Caki2 (cell line): ENCODE measurements at regions not wholly inside any gene's neighbourhood (a gene's known extent, or its start where the extent isn't known, plus 50 kb on each side); places are given as distances from the start of the nearest gene placed in this dataset.

Experiments
- DNase-seq: peaks from one replicate; pipeline ENCODE4 v3.0.0-alpha.2; 2015; ENCODE audit warnings: low read depth
- in situ Hi-C: cut with HindIII; loops from 2 replicates; pipeline ENCODE4 v1.10.0; 2016; ENCODE audit warnings: low sequenced_read_pairs, low pct_unique_long_range_greater_than_20kb, mixed read lengths

DNA sequence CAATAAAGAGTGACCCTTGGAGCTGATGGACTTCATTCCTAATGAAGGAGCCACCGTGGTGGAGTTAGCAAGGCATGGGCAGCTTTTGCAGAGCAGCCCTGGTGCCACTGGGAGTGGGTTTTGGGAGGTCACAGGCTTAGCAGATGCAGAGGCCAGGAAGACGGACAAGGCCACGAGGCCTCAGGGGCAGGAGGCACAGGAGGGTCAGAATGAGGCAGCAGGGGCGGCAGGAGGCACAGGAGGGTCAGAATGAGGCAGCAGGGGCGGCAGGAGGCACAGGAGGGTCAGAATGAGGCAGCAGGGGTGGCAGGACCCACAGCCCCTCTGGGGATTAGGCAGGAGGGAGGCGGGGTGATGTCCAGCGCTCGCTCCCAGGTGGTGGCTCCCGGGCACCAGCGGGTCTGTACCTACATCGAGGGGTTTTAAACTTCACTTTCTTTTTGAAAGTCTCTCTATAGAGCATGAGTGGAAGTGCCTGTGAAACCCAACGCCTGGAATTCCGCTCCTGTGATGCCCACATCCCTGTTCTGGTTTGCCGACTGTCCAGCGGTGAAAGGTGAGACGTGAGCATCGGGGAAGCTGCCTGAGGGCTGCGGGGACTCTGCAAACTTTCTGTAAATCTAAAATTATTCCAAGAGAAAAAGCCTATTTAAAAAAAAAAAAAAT is 521.6 kb downstream of the BRD1 start:
- in situ Hi-C loops, result no loop called here
- DNase-seq, result no peak

DNA sequence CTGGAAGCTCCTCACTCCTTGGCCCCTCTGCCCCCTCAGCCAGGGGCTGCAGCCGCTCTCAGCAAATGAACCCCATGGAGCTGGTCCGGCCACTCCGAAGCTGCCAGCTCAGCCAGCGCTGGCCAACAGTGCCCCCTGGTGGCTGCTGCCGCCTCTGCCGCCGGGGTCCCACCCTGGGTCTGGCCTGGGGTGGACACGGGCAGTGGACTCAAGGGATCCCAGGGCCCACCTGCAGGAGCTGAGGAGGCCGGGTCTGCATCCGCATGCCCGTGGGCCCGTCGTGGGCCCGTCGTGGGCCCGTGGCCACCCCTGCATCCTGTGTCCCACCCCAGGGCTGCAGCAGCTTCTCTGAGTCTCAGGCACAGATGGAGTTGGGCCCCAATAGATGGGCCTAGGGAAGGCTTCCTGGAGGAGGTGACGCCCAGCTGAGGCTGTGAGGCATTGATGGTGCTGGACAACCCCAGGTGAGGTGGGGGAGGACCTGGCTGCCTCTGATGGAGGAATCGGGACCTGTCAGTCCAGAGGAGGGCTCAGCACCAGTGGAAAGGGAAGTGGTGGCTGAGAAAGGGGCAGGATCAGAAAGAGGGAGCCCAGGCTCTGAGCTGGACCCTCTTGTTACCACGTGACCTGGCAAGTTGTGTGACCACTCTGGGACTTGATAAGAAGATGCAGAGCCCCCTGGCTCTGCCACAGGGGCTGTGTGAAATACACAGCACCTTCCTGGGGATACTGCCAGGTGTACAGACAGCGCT is 522.3 kb downstream of the BRD1 start:
- DNase-seq, result peak; percentile 54
- in situ Hi-C loops, result no loop called here

DNA sequence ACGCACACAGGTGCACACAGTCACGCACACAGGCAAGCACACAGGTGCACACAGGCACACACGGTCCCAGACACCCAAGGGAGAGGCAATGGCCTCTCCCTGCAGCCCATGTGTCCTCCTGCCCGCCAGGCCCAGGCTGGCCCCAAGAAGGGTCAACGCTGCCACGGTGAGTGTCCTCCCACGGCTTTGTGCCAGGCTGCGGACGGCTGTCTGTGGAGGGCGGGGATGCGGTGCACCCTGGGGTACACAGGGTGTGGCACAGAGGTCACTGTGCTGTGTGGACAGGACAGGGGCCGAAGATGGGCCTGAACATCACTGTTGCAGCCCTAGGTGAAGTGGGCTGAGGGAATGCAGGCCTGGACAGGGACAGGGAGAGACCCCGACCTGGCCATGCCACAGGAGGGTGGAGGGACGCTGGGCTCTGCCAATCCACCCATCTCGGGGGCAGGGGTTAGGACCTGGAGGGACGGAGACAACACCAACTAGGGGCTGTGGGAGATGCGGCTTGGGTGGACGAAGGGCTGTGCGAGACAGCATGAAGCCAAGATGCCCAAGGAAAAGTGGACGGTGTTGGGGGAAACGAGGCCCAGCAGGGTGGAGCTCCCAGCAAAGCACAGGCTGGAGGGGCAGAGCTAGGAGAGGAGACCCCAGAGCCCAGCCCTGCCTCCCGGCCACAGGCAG is 523.8 kb downstream of the BRD1 start:
- in situ Hi-C loops, result no loop called here
- DNase-seq, result no peak

DNA sequence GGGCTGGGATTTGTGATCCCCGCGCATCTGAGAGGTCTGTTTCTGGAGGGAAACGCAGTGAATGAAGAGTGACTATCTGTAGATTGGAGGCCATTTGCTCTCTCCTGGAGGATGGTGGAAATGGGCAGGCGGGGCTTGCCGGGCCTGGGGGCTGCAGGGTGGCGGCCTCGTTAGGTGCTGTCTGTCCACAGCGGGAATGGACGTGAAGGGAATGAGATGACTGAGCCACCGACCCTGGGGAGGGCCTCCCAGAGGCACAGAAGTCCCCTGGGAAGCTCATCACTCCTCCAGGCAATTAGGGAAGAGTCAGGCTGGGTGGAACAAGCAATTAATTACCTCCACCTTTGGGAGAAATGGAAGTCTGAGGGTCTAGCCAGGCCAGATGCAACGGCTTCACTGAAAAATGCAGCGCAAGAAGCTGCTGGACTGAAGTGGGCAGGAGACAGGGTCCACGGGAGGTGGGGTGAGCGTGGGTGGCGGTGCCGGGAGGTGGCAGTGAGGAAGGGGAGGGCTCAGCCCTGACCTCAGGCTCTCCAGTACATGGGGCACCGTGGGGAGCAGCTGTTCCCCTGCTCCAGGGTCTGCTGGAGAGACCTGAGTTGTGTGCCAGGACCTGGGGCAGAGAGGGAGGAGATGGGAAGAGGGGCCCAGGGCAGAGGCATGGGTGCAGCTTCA is 524.5 kb downstream of the BRD1 start:
- no peak for DNase-seq
- in situ Hi-C loops, result no loop called here

DNA sequence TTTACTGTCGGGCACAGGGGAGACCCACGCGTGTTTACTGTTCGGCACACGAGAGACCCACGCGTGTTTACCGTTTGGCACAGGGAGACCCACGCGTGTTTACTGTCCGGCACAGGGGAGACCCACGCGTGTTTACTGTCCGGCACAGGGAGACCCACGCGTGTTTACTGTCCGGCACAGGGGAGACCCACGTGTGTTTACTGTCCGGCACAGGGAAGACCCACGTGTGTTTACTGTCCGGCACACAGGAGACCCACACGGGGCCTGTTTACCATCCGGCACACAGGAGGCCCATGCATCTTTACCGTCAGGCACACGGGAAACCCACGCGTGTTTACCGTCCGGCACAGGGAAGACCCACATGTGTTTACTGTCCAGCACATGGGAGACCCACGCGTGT is 525.1 kb downstream of the BRD1 start:
- DNase-seq, result no peak
- in situ Hi-C loops, result no loop called here

DNA sequence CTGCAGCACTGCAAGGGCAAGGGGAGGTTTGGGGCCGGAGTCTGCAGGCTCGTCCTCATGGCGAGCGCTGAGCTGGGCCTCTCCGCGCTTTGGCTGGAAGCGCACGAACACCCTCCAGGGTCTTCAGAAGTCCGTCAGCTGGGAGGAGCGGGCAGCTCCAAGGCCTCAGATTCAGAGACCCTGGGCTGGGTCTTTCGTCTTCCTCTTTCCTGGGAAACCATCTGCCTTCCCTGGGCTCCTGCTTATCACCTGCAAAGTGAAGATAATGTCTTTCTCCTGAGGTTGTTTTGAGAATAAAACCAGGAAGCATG is 525.6 kb downstream of the BRD1 start:
- in situ Hi-C loops, result no loop called here
- no peak for DNase-seq

DNA sequence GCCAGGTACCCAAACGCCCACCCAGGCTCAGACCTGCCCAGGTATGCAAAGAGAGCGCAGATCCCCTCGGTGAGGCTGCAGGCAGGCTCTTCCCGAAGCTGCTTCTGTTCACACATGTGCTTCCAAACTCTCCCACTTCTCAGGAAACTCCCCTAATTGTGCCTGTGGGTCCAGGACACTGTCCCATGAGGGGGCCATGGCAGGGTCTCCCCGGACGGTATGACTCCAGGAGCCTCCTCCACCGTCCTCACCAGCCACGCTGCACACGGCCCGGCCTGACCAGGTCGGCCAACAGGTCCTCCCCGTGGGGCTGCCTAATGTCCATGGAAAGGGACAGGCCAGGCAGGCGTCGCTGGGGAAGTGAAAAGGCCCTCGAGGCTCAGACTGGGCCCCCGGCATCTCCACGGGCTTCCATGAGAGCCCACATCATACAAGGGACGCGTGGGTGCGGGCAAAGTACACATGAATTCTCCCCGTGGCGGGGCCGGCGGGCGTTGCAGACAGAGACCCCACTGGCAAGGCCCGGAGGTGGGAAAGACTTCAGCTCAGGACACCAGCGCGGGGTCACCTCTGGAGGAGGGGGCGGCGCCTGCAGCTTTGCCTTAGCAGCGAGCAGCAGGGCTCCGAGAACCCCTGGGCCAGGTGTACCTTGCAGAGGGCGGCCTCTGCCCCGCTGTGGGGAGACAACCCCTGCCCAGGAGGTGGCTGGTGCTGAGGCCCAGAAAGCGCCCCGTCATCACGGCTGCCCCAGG is 526.1 kb downstream of the BRD1 start:
- in situ Hi-C loops, result no loop called here
- no peak for DNase-seq

DNA sequence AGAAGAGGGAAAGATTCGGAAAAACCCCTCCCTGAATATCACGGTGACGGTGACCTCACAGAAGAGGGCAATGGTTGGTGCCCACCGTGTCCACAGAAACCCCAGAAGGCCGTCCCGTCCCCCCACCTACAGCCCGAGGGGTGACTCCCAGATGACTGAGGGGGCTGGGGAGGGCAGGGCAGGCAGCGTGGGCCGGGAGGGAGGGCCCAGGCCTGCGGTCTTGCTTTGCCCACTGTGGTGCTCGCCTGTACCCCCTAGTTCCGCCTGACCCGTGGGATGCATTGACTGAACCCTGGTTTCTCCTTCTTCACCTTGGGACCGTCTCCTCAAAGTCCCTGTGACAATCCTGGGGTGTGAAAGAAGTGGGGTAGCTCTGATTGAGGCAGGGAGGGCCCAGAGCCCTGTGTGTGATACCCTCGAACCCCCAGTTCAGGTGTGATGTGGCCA is 526.7 kb downstream of the BRD1 start:
- no peak for DNase-seq
- in situ Hi-C loops, result no loop called here

DNA sequence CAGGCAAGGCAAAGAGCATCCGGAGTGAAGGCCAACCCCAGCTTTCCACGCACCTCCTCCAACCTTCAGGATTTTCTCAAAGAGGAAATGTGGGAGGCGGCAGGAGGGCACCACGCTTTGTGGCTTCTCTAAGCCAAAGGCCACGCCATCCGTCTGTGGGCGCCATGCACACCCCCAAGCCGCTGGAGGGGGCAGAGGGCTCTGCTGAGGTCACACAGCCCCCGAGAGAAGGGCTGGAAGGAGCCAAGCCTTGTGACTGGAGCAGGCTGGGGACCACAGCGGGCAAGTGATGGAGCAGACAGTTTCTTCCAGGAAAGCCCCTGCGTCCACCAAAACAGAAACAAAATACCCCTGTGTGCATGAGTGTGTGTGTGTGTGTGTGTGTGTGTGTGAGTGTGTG is 527.4 kb downstream of the BRD1 start:
- in situ Hi-C loops, result no loop called here
- DNase-seq, result no peak

DNA sequence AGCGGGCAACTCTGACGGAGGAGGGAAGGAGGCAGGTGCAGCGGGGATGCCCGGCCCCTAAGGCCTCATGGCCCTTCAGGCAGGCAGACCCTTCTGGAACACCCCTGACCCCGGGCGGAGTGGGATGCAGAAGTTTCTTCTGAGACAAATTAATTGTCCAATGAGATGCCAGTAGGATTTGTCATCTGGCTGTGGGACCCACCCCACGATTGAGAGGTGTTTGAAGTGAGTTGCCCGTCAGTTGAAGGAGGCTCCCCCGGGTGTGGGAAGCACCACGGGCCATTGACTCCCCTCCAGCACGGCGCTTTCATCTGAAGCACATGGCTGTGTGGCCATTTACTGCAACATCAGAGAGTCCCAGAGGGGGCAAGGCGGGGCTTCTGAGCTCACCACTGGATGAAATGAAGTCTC is 527.8 kb downstream of the BRD1 start:
- in situ Hi-C loops, result no loop called here

DNA sequence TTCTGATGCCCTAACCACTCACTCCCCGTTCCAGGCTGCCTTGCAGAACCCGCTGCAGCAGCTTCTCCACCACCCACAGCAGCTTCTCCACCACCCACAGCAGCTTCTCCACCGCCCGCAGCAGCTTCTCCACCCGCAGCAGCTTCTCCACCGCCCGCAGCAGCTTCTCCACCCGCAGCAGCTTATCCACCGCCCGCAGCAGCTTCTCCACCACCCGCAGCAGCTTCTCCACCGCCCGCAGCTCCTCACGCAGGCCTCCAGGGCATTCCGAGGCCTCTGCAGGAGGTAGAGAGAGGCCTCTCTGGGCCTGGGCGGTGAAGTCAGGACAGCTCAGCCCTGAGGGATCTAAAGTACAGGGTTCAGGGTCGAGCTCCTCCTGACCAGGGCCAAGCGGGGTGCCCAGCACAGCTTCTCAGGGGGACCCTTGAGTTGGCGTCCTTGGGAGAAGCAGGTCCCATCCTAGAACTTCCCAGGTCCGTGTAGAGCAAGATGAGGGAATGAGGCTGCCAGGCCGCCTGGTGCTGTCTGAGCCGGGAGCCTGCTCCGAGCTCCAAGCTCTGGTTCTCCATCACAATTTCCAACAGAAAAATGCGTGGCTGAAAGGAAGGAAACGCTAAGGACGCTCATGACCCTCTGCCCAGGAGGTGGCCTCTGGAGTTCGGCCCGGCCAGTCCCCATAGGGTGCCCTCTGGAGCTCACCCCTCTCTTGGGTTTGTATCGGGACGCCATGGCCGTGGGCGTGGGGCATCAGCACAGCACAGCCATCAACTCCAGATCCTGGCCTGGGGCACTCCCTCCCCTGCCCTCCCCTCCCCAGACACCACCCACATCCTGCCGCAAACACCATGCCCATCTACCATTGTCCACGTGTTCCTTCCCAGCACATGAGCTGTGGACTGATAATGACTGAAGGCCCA is 528.6 kb downstream of the BRD1 start:
- DNase-seq, result no peak
- in situ Hi-C loops, result no loop called here

More for the DNA sequence above, 527.8 kb downstream of the BRD1 start:
- DNase-seq, result no peak

DNA sequence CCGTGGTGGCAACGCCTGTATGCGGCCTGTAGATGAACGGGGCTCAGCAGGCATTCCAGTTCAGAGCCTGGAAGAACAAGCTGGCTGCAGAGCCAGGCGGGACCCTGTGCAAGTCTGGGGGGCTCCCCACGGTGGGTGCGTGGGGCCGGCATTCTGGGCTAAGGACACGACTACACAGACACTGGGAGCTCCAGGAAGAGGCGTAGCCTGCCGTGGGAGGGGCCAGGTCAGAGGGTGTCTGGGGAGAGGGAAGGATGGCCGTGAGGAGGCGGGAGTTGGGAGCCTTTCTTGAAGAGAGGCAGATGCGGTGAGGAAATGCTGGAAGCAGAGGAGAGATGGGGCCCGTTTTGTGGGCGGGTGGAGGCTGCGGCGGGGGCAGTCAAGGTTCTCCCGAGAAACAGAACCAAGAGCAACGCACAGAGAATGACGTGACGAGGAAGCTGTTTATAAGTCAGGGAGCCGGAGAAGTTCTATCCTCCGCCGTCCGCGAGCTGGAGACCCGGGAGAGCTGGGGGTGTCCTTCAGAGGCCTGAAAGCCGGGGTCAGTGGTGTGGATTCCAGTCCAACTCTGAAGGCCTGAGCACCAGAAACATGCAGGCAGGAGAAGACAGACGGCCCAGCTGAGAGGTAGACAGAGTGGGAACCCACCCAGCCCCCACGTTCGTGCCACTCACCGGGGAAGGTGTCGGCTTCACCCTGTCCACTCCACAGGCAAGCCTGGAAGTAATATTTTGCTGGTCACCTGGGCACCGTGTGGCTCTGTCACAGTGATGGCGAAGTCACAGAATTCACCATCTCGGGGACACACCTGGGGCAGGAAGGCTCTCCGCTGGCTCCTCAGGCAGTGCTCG is 529.6 kb downstream of the BRD1 start:
- in situ Hi-C loops, result no loop called here
- DNase-seq, result no peak

DNA sequence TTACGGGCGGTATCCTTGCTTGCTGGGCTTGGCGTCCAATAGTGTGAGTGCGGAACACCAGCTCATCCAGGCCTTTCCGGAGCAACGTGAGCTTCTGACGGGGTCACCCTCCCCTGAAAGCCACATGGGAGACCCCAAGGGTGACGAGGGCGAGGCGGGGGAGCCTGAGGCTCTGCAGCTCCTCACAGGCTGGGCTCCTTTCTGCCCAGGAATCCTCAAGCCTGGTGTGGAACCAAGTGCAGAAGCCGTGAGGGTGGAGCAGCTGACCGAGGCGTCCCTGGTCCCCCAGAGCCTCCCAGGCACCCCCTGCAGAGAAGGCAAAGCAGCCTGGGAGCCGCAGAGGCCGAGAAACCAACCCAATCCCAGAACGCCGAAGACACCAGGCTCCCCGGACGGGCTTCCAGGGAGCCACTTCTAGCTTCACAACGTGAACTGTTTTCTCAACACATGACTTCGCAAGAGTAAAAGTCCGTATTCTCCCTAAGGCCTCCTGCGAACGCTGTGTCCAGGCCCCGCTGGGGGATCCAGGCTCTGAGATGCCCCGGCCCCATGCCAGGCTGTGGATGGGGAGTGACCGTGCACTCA is 530.3 kb downstream of the BRD1 start:
- no peak for DNase-seq
- in situ Hi-C loops, result no loop called here

DNA sequence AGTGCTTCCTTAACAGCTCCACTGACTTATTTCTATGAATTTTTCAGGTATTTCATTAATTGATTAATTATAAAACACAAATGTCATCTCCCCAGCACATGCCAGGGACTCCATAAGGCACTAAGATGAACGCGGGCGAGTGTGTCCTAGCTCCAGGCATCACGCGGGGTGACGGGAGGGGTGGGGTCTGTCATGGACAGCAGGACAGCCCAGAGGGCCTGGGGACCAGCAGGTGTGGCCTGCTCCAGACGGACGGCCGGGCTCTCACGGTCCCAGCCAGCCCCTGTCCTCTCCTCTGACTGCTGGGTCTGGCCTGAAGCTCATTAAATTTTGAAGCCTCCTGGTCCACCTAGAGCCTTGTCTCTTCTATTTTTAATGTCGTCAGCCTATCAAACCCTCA is 531.1 kb downstream of the BRD1 start:
- DNase-seq, result no peak
- in situ Hi-C loops, result no loop called here

DNA sequence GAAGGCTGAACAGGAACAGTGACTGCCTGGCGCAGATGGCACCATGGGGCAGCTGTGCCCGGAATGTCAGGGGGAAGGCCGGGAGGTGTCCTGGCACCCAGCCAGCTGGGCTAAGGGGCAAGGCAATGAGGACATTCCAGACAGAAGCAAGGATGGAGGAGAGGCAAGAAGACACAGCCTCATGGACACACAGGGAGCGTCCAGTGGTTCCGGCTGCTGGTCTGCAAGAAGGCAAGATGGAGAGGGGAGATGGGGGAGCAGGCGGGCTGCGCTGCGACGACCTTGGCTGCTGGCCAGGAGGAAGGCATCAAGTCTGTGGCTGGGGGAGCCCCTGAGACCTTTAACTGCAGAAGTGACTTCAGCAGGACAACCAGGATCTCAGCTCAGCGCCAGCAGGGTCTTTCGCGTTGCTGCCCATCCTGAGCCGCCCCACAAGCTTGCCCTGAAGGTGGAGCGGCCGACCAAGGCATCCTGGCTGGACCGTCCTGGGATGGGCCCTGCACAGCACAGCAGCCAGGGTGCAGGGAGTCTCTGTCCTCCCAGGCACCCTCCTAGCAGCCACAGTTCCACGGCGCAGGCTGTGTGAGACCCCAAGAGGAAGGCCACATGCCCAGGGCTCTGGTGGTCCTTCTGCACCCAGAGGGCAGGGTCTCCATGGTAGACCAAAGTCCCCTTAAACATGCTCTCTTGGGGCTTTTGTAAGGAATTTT is 531.7 kb downstream of the BRD1 start:
- DNase-seq, result no peak
- in situ Hi-C loops, result no loop called here

DNA sequence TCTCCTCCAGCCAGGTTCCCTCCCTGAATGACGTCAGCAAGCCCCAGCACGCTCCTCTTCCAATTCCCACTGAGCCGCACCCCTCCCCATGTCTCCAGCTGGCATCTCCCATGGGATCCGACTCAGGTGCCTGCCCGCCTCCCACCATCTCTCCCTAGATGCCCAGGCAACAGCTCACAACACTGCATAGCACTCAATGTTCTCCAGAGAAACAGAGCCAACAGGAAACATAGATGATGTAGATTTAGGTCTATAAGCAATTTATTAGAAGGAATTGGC is 532.3 kb downstream of the BRD1 start:
- in situ Hi-C loops, result no loop called here
- DNase-seq, result no peak
